ENCODE measurements at regions not wholly inside any gene's neighbourhood (a gene's known extent, or its start where the extent isn't known, plus 50 kb on each side); places are given as distances from the start of the nearest gene placed in this dataset.
A peak's percentile ranks its signal among the peaks of the same experiment; 100 is the strongest.
"Not testable (repeated sequence)": the region's sequence is repeated elsewhere in the genome, so short reads cannot be mapped to it uniquely, and the experiment has no call there.

- peak overlapping the region in 1 of 2 donors; percentile 58 for H3K27ac ChIP-seq (ENCODE audit: low read depth in 1 of 2, low read length in 2 of 2)
Observed at GRCh38 chr13:24619282-24619681, 60.9 kb upstream of the ATP12A start.

GRCh38 chr13:24622481-24623148 is 57.6 kb upstream of the ATP12A start:
- 100% methylated on average over 6 of the region's 8 CpGs for WGBS (ENCODE audit: insufficient coverage)
- DNase-seq: not testable (repeated sequence)

More at GRCh38 chr13:24619282-24619681, 60.9 kb upstream of the ATP12A start:
- Histone ChIP-seq H3K79me2 (ENCODE audit: insufficient read depth, low read length) (no peaks in the 10 kb centered on the region), H2AFZ (ENCODE audit: insufficient read depth, low read depth, low read length, poor library complexity, severe bottlenecking) (peak overlapping the region; percentile 81), H4K20me1 (ENCODE audit: insufficient read depth, low read length) (no peaks in the 10 kb centered on the region), H3K27me3 (ENCODE audit: control insufficient read depth in 2 of 2, insufficient read depth in 2 of 2, low read length in 2 of 2) (no peaks in the 10 kb centered on the region), H3K9me3 (replicated peaks in 1 of 2; ENCODE audit: control insufficient read depth in 1 of 2, insufficient read depth in 1 of 2, low read length in 2 of 2) (peaks cover 0 to 6% of the 10 kb centered on the region in 2 donors), H3K36me3 (replicated peaks in 1 of 2; ENCODE audit: control insufficient read depth in 1 of 2, insufficient read depth in 2 of 2, low read length in 2 of 2) (no peaks in the 10 kb centered on the region), H3K9ac (ENCODE audit: insufficient read depth, low read length, poor library complexity, severe bottlenecking) (no peak overlapping the region), H3K4me3 (replicated peaks in 1 of 3; ENCODE audit: low read depth in 2 of 3, low read length in 3 of 3) (no peak overlapping the region), H3K4me2 (replicated peaks; ENCODE audit: extremely low read depth, low read length, poor library complexity, severe bottlenecking) (no peak overlapping the region), H3K4me1 (ENCODE audit: control insufficient read depth in 1 of 2, insufficient read depth in 2 of 2, low read length in 2 of 2) (peaks cover 13 to 15% of the 10 kb centered on the region in 2 donors)
- intact Hi-C loops (cut with micrococcal nuclease): no loop called here
- H3K9me3 Mint-ChIP-seq: peaks cover 0 to 14% (median 3%) of the 10 kb centered on the region in 7 donors
- no CpG with 5 or more reads among the region's 7 CpGs for WGBS (ENCODE audit: insufficient coverage)
- peak in 1 of 3 donors; percentile 17 for DNase-seq
- H3K27me3 Mint-ChIP-seq (ENCODE audit: low read depth in 3 of 3): no peaks in the 10 kb centered on the region
- no peaks in the 10 kb centered on the region for H3K36me3 Mint-ChIP-seq
- H3K4me3 Mint-ChIP-seq: no peak overlapping the region
- no peak for TF ChIP-seq CTCF (IDR thresholded peaks at IDR 0.05)
- no peak overlapping the region for H3K27ac Mint-ChIP-seq
- peaks cover 15% of the 10 kb centered on the region for H3K4me1 Mint-ChIP-seq

More at GRCh38 chr13:24622481-24623148, 57.6 kb upstream of the ATP12A start:
- H3K36me3 Mint-ChIP-seq; H4K20me1 ChIP-seq (ENCODE audit: insufficient read depth, low read length); H3K27me3 ChIP-seq (ENCODE audit: control insufficient read depth in 2 of 2, insufficient read depth in 2 of 2, low read length in 2 of 2); H2AFZ ChIP-seq (ENCODE audit: insufficient read depth, low read depth, low read length, poor library complexity, severe bottlenecking); H3K4me3 Mint-ChIP-seq; H3K79me2 ChIP-seq (ENCODE audit: insufficient read depth, low read length); H3K4me2 ChIP-seq (replicated peaks; ENCODE audit: extremely low read depth, low read length, poor library complexity, severe bottlenecking); H3K9me3 ChIP-seq (replicated peaks in 1 of 2; ENCODE audit: control insufficient read depth in 1 of 2, insufficient read depth in 1 of 2, low read length in 2 of 2); H3K27ac Mint-ChIP-seq; H3K27me3 Mint-ChIP-seq (ENCODE audit: low read depth in 3 of 3); H3K27ac ChIP-seq (ENCODE audit: low read depth in 1 of 2, low read length in 2 of 2); H3K4me3 ChIP-seq (replicated peaks in 1 of 3; ENCODE audit: low read depth in 2 of 3, low read length in 3 of 3); H3K9ac ChIP-seq (ENCODE audit: insufficient read depth, low read length, poor library complexity, severe bottlenecking); intact Hi-C loops (cut with micrococcal nuclease); H3K36me3 ChIP-seq (replicated peaks in 1 of 2; ENCODE audit: control insufficient read depth in 1 of 2, insufficient read depth in 2 of 2, low read length in 2 of 2): not testable (repeated sequence)
- Mint-ChIP-seq H3K9me3 (peaks cover 0 to 14% (median 3%) of the 10 kb centered on the region in 7 donors), H3K4me1 (peaks cover 27% of the 10 kb centered on the region)
- peaks cover 15 to 20% of the 10 kb centered on the region in 2 donors for H3K4me1 ChIP-seq (ENCODE audit: control insufficient read depth in 1 of 2, insufficient read depth in 2 of 2, low read length in 2 of 2)

All from CD14-positive monocyte (primary cell).